ENCODE measurements at regions not wholly inside any gene's neighbourhood (a gene's known extent, or its start where the extent isn't known, plus 50 kb on each side); places are given as distances from the start of the nearest gene placed in this dataset.

DNA sequence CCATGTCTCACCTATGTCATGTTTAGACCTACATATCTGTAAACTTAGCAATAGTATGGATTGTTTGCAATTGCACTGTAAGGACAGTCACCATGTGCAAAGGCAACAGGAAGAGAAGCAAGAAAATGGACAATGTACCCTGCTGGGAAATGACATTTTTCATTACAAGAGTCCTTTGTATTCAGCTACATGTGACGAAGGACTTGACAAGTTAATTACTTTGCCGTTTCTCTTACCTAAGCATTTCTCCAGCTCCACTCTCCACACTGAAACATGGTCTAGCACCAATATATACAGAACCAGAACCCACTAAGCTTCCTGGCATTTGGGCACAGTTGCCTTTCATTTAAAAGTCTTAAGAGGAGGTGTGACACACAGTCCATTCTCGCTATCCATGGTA lies 76.6 kb upstream of the PFKP start (continued):
- TF ChIP-seq, protein P1, sequence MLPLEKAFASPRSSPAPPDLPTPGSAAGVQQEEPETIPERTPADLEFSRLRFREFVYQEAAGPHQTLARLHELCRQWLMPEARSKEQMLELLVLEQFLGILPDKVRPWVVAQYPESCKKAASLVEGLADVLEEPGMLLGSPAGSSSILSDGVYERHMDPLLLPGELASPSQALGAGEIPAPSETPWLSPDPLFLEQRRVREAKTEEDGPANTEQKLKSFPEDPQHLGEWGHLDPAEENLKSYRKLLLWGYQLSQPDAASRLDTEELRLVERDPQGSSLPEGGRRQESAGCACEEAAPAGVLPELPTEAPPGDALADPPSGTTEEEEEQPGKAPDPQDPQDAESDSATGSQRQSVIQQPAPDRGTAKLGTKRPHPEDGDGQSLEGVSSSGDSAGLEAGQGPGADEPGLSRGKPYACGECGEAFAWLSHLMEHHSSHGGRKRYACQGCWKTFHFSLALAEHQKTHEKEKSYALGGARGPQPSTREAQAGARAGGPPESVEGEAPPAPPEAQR (CRISPR knock-in tag; IDR thresholded peaks at IDR 0.05) = no peak
- TF ChIP-seq NFATC4 (CRISPR knock-in tag; IDR thresholded peaks at IDR 0.05) (no peak), TCF7 (CRISPR knock-in tag; IDR thresholded peaks at IDR 0.05; ENCODE audit: low read depth) (no peak), NR3C1 (CRISPR knock-in tag; conservative IDR thresholded peaks at IDR 0.05; ENCODE audit: low read depth) (no peak)
- TF ChIP-seq, protein P2, sequence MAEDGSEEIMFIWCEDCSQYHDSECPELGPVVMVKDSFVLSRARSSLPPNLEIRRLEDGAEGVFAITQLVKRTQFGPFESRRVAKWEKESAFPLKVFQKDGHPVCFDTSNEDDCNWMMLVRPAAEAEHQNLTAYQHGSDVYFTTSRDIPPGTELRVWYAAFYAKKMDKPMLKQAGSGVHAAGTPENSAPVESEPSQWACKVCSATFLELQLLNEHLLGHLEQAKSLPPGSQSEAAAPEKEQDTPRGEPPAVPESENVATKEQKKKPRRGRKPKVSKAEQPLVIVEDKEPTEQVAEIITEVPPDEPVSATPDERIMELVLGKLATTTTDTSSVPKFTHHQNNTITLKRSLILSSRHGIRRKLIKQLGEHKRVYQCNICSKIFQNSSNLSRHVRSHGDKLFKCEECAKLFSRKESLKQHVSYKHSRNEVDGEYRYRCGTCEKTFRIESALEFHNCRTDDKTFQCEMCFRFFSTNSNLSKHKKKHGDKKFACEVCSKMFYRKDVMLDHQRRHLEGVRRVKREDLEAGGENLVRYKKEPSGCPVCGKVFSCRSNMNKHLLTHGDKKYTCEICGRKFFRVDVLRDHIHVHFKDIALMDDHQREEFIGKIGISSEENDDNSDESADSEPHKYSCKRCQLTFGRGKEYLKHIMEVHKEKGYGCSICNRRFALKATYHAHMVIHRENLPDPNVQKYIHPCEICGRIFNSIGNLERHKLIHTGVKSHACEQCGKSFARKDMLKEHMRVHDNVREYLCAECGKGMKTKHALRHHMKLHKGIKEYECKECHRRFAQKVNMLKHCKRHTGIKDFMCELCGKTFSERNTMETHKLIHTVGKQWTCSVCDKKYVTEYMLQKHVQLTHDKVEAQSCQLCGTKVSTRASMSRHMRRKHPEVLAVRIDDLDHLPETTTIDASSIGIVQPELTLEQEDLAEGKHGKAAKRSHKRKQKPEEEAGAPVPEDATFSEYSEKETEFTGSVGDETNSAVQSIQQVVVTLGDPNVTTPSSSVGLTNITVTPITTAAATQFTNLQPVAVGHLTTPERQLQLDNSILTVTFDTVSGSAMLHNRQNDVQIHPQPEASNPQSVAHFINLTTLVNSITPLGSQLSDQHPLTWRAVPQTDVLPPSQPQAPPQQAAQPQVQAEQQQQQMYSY (CRISPR knock-in tag; IDR thresholded peaks at IDR 0.05) = no peak
- TF ChIP-seq, protein P3, sequence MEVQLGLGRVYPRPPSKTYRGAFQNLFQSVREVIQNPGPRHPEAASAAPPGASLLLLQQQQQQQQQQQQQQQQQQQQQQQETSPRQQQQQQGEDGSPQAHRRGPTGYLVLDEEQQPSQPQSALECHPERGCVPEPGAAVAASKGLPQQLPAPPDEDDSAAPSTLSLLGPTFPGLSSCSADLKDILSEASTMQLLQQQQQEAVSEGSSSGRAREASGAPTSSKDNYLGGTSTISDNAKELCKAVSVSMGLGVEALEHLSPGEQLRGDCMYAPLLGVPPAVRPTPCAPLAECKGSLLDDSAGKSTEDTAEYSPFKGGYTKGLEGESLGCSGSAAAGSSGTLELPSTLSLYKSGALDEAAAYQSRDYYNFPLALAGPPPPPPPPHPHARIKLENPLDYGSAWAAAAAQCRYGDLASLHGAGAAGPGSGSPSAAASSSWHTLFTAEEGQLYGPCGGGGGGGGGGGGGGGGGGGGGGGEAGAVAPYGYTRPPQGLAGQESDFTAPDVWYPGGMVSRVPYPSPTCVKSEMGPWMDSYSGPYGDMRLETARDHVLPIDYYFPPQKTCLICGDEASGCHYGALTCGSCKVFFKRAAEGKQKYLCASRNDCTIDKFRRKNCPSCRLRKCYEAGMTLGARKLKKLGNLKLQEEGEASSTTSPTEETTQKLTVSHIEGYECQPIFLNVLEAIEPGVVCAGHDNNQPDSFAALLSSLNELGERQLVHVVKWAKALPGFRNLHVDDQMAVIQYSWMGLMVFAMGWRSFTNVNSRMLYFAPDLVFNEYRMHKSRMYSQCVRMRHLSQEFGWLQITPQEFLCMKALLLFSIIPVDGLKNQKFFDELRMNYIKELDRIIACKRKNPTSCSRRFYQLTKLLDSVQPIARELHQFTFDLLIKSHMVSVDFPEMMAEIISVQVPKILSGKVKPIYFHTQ (CRISPR knock-in tag; IDR thresholded peaks at IDR 0.05) = no peak

DNA sequence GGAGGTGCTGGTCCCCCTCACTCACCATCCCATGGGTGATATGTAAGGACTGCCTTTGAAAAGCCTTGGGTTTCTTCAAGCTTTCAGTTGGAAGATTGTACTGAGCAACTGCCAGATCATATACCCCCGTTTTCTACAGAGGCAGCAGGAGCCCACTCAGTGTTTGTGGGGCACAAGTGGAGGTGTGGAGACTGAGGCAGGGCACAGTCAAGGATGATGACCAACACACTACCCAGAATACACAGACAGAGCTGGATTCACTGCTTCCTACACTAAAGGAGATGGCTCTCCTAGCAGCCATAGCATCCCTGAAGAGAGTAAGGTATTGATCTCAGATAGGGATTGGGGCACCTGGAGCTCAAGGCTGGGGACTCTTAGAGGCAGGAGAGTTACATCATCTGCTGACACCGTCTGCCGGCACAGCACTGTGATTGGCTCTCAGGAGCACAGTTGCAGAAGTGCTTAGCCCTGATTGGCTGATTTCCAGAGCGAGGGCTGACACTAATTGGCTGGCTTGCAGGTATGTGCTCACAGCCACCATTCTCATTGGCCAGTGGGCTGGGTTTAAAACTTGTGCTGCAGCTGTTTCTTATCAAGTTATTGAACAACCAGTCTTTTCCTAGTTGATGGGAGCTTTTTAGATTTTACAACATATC lies 77.9 kb upstream of the PFKP start:
- no peak for DNase-seq (ENCODE audit: low spot score)
- POLR2A ChIA-PET = no interaction called here

More for the DNA sequence above, 77.9 kb upstream of the PFKP start:
- no peak for ATAC-seq
- H3K36me3 Mint-ChIP-seq = no peaks in the 10 kb centered on the region; the same call in 1 of the 2 replicates
- peaks cover 25% of the 10 kb centered on the region for H3K4me1 Mint-ChIP-seq
- H3K4me3 Mint-ChIP-seq = no peak overlapping the region
- no peak overlapping the region for H3K27ac Mint-ChIP-seq
- H3K27me3 Mint-ChIP-seq (ENCODE audit: low read depth) = peaks cover 21% of the 10 kb centered on the region
- TF ChIP-seq, protein P4, sequence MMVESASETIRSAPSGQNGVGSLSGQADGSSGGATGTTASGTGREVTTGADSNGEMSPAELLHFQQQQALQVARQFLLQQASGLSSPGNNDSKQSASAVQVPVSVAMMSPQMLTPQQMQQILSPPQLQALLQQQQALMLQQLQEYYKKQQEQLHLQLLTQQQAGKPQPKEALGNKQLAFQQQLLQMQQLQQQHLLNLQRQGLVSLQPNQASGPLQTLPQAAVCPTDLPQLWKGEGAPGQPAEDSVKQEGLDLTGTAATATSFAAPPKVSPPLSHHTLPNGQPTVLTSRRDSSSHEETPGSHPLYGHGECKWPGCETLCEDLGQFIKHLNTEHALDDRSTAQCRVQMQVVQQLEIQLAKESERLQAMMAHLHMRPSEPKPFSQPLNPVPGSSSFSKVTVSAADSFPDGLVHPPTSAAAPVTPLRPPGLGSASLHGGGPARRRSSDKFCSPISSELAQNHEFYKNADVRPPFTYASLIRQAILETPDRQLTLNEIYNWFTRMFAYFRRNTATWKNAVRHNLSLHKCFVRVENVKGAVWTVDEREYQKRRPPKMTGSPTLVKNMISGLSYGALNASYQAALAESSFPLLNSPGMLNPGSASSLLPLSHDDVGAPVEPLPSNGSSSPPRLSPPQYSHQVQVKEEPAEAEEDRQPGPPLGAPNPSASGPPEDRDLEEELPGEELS (CRISPR knock-in tag; IDR thresholded peaks at IDR 0.05) = no peak
- TF ChIP-seq, protein P5, sequence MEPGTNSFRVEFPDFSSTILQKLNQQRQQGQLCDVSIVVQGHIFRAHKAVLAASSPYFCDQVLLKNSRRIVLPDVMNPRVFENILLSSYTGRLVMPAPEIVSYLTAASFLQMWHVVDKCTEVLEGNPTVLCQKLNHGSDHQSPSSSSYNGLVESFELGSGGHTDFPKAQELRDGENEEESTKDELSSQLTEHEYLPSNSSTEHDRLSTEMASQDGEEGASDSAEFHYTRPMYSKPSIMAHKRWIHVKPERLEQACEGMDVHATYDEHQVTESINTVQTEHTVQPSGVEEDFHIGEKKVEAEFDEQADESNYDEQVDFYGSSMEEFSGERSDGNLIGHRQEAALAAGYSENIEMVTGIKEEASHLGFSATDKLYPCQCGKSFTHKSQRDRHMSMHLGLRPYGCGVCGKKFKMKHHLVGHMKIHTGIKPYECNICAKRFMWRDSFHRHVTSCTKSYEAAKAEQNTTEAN (CRISPR knock-in tag; IDR thresholded peaks at IDR 0.05) = no peak
- peak; percentile 44; the same call in 1 of the 2 replicates for TF ChIP-seq NFYB (CRISPR knock-in tag; conservative IDR thresholded peaks at IDR 0.05; ENCODE audit: low read depth)
- CTCF ChIA-PET = interaction anchor here (1.2 kb wide), 1 partner anchor 61 kb away, joined by 5 read pairs; no protein-coding TSS in a partner anchor
- peaks cover 14% of the 10 kb centered on the region for H3K9me3 Mint-ChIP-seq
